ENCODE measurements at regions not wholly inside any gene's neighbourhood (a gene's known extent, or its start where the extent isn't known, plus 50 kb on each side); places are given as distances from the start of the nearest gene placed in this dataset.
"Not testable (repeated sequence)": the region's sequence is repeated elsewhere in the genome, so short reads cannot be mapped to it uniquely, and the experiment has no call there.

- H3K36me3 Mint-ChIP-seq (ENCODE audit: low read depth, unreplicated experiment): no peaks in the 10 kb centered on the region
- no peaks in the 10 kb centered on the region for H3K27me3 Mint-ChIP-seq (ENCODE audit: unreplicated experiment)
- no peak overlapping the region for H3K27ac Mint-ChIP-seq (ENCODE audit: unreplicated experiment)
- no peaks in the 10 kb centered on the region for H3K9me3 Mint-ChIP-seq (ENCODE audit: unreplicated experiment)
- TF ChIP-seq CTCF (IDR thresholded peaks at IDR 0.05; ENCODE audit: unreplicated experiment): no peak
- peaks cover 4% of the 10 kb centered on the region for H3K4me1 Mint-ChIP-seq (ENCODE audit: unreplicated experiment)
- H3K4me3 Mint-ChIP-seq (ENCODE audit: unreplicated experiment): no peak overlapping the region
- DNase-seq (ENCODE audit: low spot score): no peak
These were observed 118.5 kb upstream of the PHACTR3 start for GRCh38 chr20:59485576-59486454.

GRCh38 chr20:59488459-59488858 is 115.9 kb upstream of the PHACTR3 start:
- H3K4me1 Mint-ChIP-seq (ENCODE audit: unreplicated experiment); H3K36me3 Mint-ChIP-seq (ENCODE audit: low read depth, unreplicated experiment); DNase-seq (ENCODE audit: low spot score); H3K9me3 Mint-ChIP-seq (ENCODE audit: unreplicated experiment); H3K27ac Mint-ChIP-seq (ENCODE audit: unreplicated experiment); H3K4me3 Mint-ChIP-seq (ENCODE audit: unreplicated experiment); H3K27me3 Mint-ChIP-seq (ENCODE audit: unreplicated experiment): not testable (repeated sequence)

GRCh38 chr20:59490196-59491004 is 113.9 kb upstream of the PHACTR3 start:
- H3K27me3 Mint-ChIP-seq (ENCODE audit: unreplicated experiment); H3K36me3 Mint-ChIP-seq (ENCODE audit: low read depth, unreplicated experiment); H3K27ac Mint-ChIP-seq (ENCODE audit: unreplicated experiment); H3K4me1 Mint-ChIP-seq (ENCODE audit: unreplicated experiment); DNase-seq (ENCODE audit: low spot score); H3K9me3 Mint-ChIP-seq (ENCODE audit: unreplicated experiment); H3K4me3 Mint-ChIP-seq (ENCODE audit: unreplicated experiment): not testable (repeated sequence)

GRCh38 chr20:59491884-59492283 is 112.5 kb upstream of the PHACTR3 start:
- Mint-ChIP-seq H3K27ac (ENCODE audit: unreplicated experiment) (no peak overlapping the region), H3K9me3 (ENCODE audit: unreplicated experiment) (no peaks in the 10 kb centered on the region), H3K36me3 (ENCODE audit: low read depth, unreplicated experiment) (no peaks in the 10 kb centered on the region), H3K4me3 (ENCODE audit: unreplicated experiment) (no peak overlapping the region), H3K27me3 (ENCODE audit: unreplicated experiment) (no peaks in the 10 kb centered on the region), H3K4me1 (ENCODE audit: unreplicated experiment) (no peaks in the 10 kb centered on the region)
- DNase-seq (ENCODE audit: low spot score): no peak
- no peak for TF ChIP-seq CTCF (IDR thresholded peaks at IDR 0.05; ENCODE audit: unreplicated experiment)

GRCh38 chr20:59493926-59494325 is 110.4 kb upstream of the PHACTR3 start:
- Mint-ChIP-seq H3K27me3 (ENCODE audit: unreplicated experiment) (peaks cover 2% of the 10 kb centered on the region), H3K4me1 (ENCODE audit: unreplicated experiment) (no peaks in the 10 kb centered on the region), H3K4me3 (ENCODE audit: unreplicated experiment) (no peak overlapping the region)

More at GRCh38 chr20:59493926-59494325, 110.4 kb upstream of the PHACTR3 start:
- DNase-seq (ENCODE audit: low spot score): no peak
- H3K9me3 Mint-ChIP-seq (ENCODE audit: unreplicated experiment): no peaks in the 10 kb centered on the region
- no peak overlapping the region for H3K27ac Mint-ChIP-seq (ENCODE audit: unreplicated experiment)
- TF ChIP-seq CTCF (IDR thresholded peaks at IDR 0.05; ENCODE audit: unreplicated experiment): no peak
- no peaks in the 10 kb centered on the region for H3K36me3 Mint-ChIP-seq (ENCODE audit: low read depth, unreplicated experiment)
